Tongue (tissue), 1 donor: ENCODE measurements at regions not wholly inside any gene's neighbourhood (a gene's known extent, or its start where the extent isn't known, plus 50 kb on each side); places are given as distances from the start of the nearest gene placed in this dataset.
"Not testable (repeated sequence)": the region's sequence is repeated elsewhere in the genome, so short reads cannot be mapped to it uniquely, and the experiment has no call there.

Experiments
- DNase-seq: peaks from one replicate; pipeline ENCODE4 v3.0.0-alpha.2; 2015

- peak; percentile 75 for DNase-seq
Measured at GRCh38 chr1:59178339-59179187, 118.3 kb upstream of the FGGY start.

- no peak for DNase-seq
Measured at GRCh38 chr1:59179673-59180072, 117.2 kb upstream of the FGGY start.

GRCh38 chr1:59180735-59181134, 116.2 kb upstream of the FGGY start:
- no peak for DNase-seq

- no peak for DNase-seq
Measured at GRCh38 chr1:59183749-59184317, 113.1 kb upstream of the FGGY start.

- DNase-seq: no peak
Measured at GRCh38 chr1:59184365-59184905, 112.5 kb upstream of the FGGY start.

GRCh38 chr1:59185163-59185860, 111.6 kb upstream of the FGGY start:
- no peak for DNase-seq

- peak; percentile 10 for DNase-seq
Measured at GRCh38 chr1:59186656-59187055, 110.2 kb upstream of the FGGY start.

- DNase-seq: peak; percentile 12
Measured at GRCh38 chr1:59188413-59189213, 108.3 kb upstream of the FGGY start.

- DNase-seq: no peak
Measured at GRCh38 chr1:59193443-59194093, 103.3 kb upstream of the FGGY start.

GRCh38 chr1:59194621-59195020, 102.3 kb upstream of the FGGY start:
- no peak for DNase-seq

GRCh38 chr1:59195151-59195550, 101.7 kb upstream of the FGGY start:
- no peak for DNase-seq

- DNase-seq: peak; percentile 39
Measured at GRCh38 chr1:59198564-59198963, 98.3 kb upstream of the FGGY start.

- DNase-seq: no peak
Measured at GRCh38 chr1:59199147-59199546, 97.7 kb upstream of the FGGY start.

GRCh38 chr1:59199719-59200376, 97.0 kb upstream of the FGGY start:
- no peak for DNase-seq

- no peak for DNase-seq
Measured at GRCh38 chr1:59201341-59201740, 95.6 kb upstream of the FGGY start.

- no peak for DNase-seq
Measured at GRCh38 chr1:59202455-59202854, 94.4 kb upstream of the FGGY start.

- DNase-seq: no peak
Measured at GRCh38 chr1:59204001-59204400, 92.9 kb upstream of the FGGY start.

GRCh38 chr1:59206616-59207015, 90.3 kb upstream of the FGGY start:
- not testable (repeated sequence) for DNase-seq

- not testable (repeated sequence) for DNase-seq
Measured at GRCh38 chr1:59210430-59210829, 86.5 kb upstream of the FGGY start.

- DNase-seq: no peak
Measured at GRCh38 chr1:59212706-59213105, 84.2 kb upstream of the FGGY start.
